HEK293 (cell line): ENCODE measurements at regions not wholly inside any gene's neighbourhood (a gene's known extent, or its start where the extent isn't known, plus 50 kb on each side); places are given as distances from the start of the nearest gene placed in this dataset.
A peak's percentile ranks its signal among the peaks of the same experiment; 100 is the strongest.

Experiments used
- CTCF ChIA-PET: fragments of 350-600 bp; formaldehyde crosslinking; extraction: SDS; loops from one replicate; lab custom pipeline; 2021; ENCODE audit warnings: antibody characterized with exemption; lab: Yijun Ruan, JAX
- POLR2A ChIA-PET: fragments of 300-600 bp; formaldehyde crosslinking; extraction: SDS; loops from one replicate; lab custom pipeline; 2020; ENCODE audit warnings: antibody characterized with exemption, inconsistent platforms; lab: Yijun Ruan, JAX
- H3K27ac ChIP-seq: fragments of 200-500 bp; sonication (Bioruptor generic); 2 replicates; pipeline ENCODE4 v1.5.1; 2014; ENCODE audit warnings: low read depth, low read length, control low read depth, inconsistent platforms; ENCODE audit errors: extremely low read depth
- H3K36me3 ChIP-seq, 2 experiments: fragments of 200-500 bp in 1 of 2; sonication (Bioruptor generic) in 1 of 2; 1 replicate in 1 of 2; 2 replicates in 1 of 2; pipeline ENCODE4 v1.5.1; 2014 to 2017; ENCODE audit warnings: inconsistent platforms in 2 of 2, low read length in 2 of 2; ENCODE audit not compliant: control insufficient read depth in 2 of 2, insufficient read depth in 1 of 2
- H3K4me1 ChIP-seq: fragments of 200-500 bp; sonication (Bioruptor generic); 2 replicates; pipeline ENCODE4 v1.5.1; 2014; ENCODE audit warnings: mild to moderate bottlenecking, low read length, inconsistent platforms; ENCODE audit not compliant: control insufficient read depth, insufficient read depth
- H3K4me3 ChIP-seq: 2 replicates; pipeline ENCODE4 v1.5.1; 2011; ENCODE audit warnings: low read depth, mild to moderate bottlenecking, control low read depth, low read length, moderate library complexity
- H3K9me3 ChIP-seq: fragments of 200-500 bp; sonication (Bioruptor generic); 2 replicates; pipeline ENCODE4 v1.5.1; 2014; ENCODE audit warnings: low read depth, low read length, inconsistent platforms; ENCODE audit not compliant: control insufficient read depth, insufficient read depth
- AEBP2 ChIP-seq: fragments of 450-650 bp; formaldehyde crosslinking; IDR thresholded peaks from 2 replicates; pipeline ENCODE4 v1.5.1; 2016; ENCODE audit warnings: missing biosample characterization, missing genetic modification characterization, borderline replicate concordance
- EGR2 ChIP-seq: fragments of 450-650 bp; formaldehyde crosslinking; IDR thresholded peaks from 2 replicates; pipeline ENCODE4 v1.5.1; 2016; ENCODE audit warnings: low read depth, missing biosample characterization, missing genetic modification characterization
- KLF1 ChIP-seq: fragments of 450-650 bp; formaldehyde crosslinking; IDR thresholded peaks from 2 replicates; pipeline ENCODE4 v1.5.1; 2016; ENCODE audit warnings: missing biosample characterization, missing genetic modification characterization
- OSR2 ChIP-seq: fragments of 450-650 bp; formaldehyde crosslinking; IDR thresholded peaks from 2 replicates; pipeline ENCODE4 v1.5.1; 2016; ENCODE audit warnings: missing biosample characterization, missing genetic modification characterization
- OVOL3 ChIP-seq: fragments of 450-650 bp; formaldehyde crosslinking; IDR thresholded peaks from 2 replicates; pipeline ENCODE4 v1.5.1; 2016; ENCODE audit warnings: missing biosample characterization, missing genetic modification characterization
- SETDB1 ChIP-seq: IDR thresholded peaks from one replicate; pipeline ENCODE4 v1.6.1; 2017; ENCODE audit warnings: mild to moderate bottlenecking, low read length, moderate library complexity, mixed read lengths; ENCODE audit not compliant: insufficient read length
- SP7 ChIP-seq: fragments of 450-650 bp; formaldehyde crosslinking; IDR thresholded peaks from 2 replicates; pipeline ENCODE4 v1.5.1; 2016; ENCODE audit warnings: missing biosample characterization, missing genetic modification characterization
- ZBTB20 ChIP-seq: fragments of 450-650 bp; formaldehyde crosslinking; IDR thresholded peaks from 2 replicates; pipeline ENCODE4 v1.5.1; 2016; ENCODE audit warnings: missing biosample characterization, missing genetic modification characterization
- ZBTB21 ChIP-seq: fragments of 450-650 bp; formaldehyde crosslinking; IDR thresholded peaks from 2 replicates; pipeline ENCODE4 v1.5.1; 2017; ENCODE audit warnings: missing biosample characterization, missing genetic modification characterization
- ZFP37 ChIP-seq: fragments of 450-650 bp; formaldehyde crosslinking; IDR thresholded peaks from 2 replicates; pipeline ENCODE4 v1.5.1; 2016; ENCODE audit warnings: missing biosample characterization, missing genetic modification characterization
- ZNF112 ChIP-seq: fragments of 450-650 bp; formaldehyde crosslinking; IDR thresholded peaks from 2 replicates; pipeline ENCODE4 v1.5.0; 2017; ENCODE audit warnings: missing biosample characterization, missing genetic modification characterization
- ZNF114 ChIP-seq: fragments of 450-650 bp; formaldehyde crosslinking; IDR thresholded peaks from 2 replicates; pipeline ENCODE4 v1.5.0; 2017; ENCODE audit warnings: missing biosample characterization, missing genetic modification characterization
- ZNF132 ChIP-seq: fragments of 450-650 bp; formaldehyde crosslinking; IDR thresholded peaks from 2 replicates; pipeline ENCODE4 v1.5.1; 2017; ENCODE audit warnings: missing biosample characterization, missing genetic modification characterization, borderline replicate concordance
- ZNF221 ChIP-seq: fragments of 450-650 bp; formaldehyde crosslinking; IDR thresholded peaks from 2 replicates; pipeline ENCODE4 v1.5.1; 2017; ENCODE audit warnings: missing biosample characterization, missing genetic modification characterization, borderline replicate concordance
- ZNF223 ChIP-seq: fragments of 450-650 bp; formaldehyde crosslinking; IDR thresholded peaks from 2 replicates; pipeline ENCODE4 v1.5.1; 2016; ENCODE audit warnings: missing biosample characterization, missing genetic modification characterization
- ZNF354C ChIP-seq: fragments of 450-650 bp; formaldehyde crosslinking; IDR thresholded peaks from 2 replicates; pipeline ENCODE4 v1.5.1; 2016; ENCODE audit warnings: missing biosample characterization, missing genetic modification characterization, low read depth, borderline replicate concordance
- ZNF433 ChIP-seq: fragments of 450-650 bp; formaldehyde crosslinking; IDR thresholded peaks from 2 replicates; pipeline ENCODE4 v1.5.1; 2016; ENCODE audit warnings: missing biosample characterization, missing genetic modification characterization, low read depth
- ZNF571 ChIP-seq: fragments of 450-650 bp; formaldehyde crosslinking; IDR thresholded peaks from 2 replicates; pipeline ENCODE4 v1.5.0; 2017; ENCODE audit warnings: missing biosample characterization, missing genetic modification characterization
- ZNF580 ChIP-seq: fragments of 450-650 bp; formaldehyde crosslinking; IDR thresholded peaks from 2 replicates; pipeline ENCODE4 v1.5.1; 2016; ENCODE audit warnings: missing biosample characterization, missing genetic modification characterization
- ZNF629 ChIP-seq: fragments of 450-650 bp; formaldehyde crosslinking; IDR thresholded peaks from 2 replicates; pipeline ENCODE4 v1.5.1; 2017; ENCODE audit warnings: missing biosample characterization, missing genetic modification characterization
- ZNF692 ChIP-seq: fragments of 450-650 bp; formaldehyde crosslinking; IDR thresholded peaks from 2 replicates; pipeline ENCODE4 v1.5.1; 2016; ENCODE audit warnings: missing biosample characterization, missing genetic modification characterization
- ZSCAN4 ChIP-seq: fragments of 450-650 bp; formaldehyde crosslinking; IDR thresholded peaks from 2 replicates; pipeline ENCODE4 v1.5.1; 2017; ENCODE audit warnings: missing biosample characterization, missing genetic modification characterization
- ZXDB ChIP-seq: fragments of 450-650 bp; formaldehyde crosslinking; IDR thresholded peaks from 2 replicates; pipeline ENCODE4 v1.5.1; 2016; ENCODE audit warnings: missing biosample characterization, missing genetic modification characterization

GRCh38 chr11:11735586-11735985, 106.2 kb upstream of the USP47 start:
- TF ChIP-seq SP7 (tag by site-specific recombination) (0 out of 2 replicates have a peak, but pooled peaks have one; percentile 18), ZBTB20 (tag by site-specific recombination) (0 out of 2 replicates have a peak, but pooled peaks have one; percentile 12), ZNF580 (tag by site-specific recombination) (0 out of 2 replicates have a peak, but pooled peaks have one; percentile 11), AEBP2 (tag by site-specific recombination) (no peak)
- POLR2A ChIA-PET, result no interaction called here
- Histone ChIP-seq H3K4me3 (no peak overlapping the region), H3K9me3 (no peaks in the 10 kb centered on the region), H3K4me1 (peaks cover 4% of the 10 kb centered on the region; the same call in 1 of the 2 replicates), H3K27ac (no peak overlapping the region), H3K36me3 (no peaks in the 10 kb centered on the region)
- CTCF ChIA-PET, result interaction anchor here (1.0 kb wide), 1 partner anchor 20 kb away, joined by 3 read pairs; no protein-coding TSS in a partner anchor

GRCh38 chr11:11733246-11733747, 108.5 kb upstream of the USP47 start:
- ChIA-PET CTCF (no interaction called here), POLR2A (no interaction called here)
- Histone ChIP-seq H3K36me3 (no peaks in the 10 kb centered on the region), H3K9me3 (no peaks in the 10 kb centered on the region), H3K4me1 (peaks cover 4% of the 10 kb centered on the region; the same call in 1 of the 2 replicates), H3K27ac (no peak overlapping the region), H3K4me3 (no peak overlapping the region)
- no peak for TF ChIP-seq ZNF114 (tag by site-specific recombination)
- no peak for TF ChIP-seq KLF1 (tag by site-specific recombination)
- TF ChIP-seq ZFP37 (tag by site-specific recombination), result no peak
- no peak for TF ChIP-seq ZNF354C (tag by site-specific recombination)
- no peak for TF ChIP-seq ZSCAN4 (tag by site-specific recombination)
- TF ChIP-seq ZNF692, result no peak
- TF ChIP-seq ZNF132 (tag by site-specific recombination), result no peak
- no peak for TF ChIP-seq ZXDB (tag by site-specific recombination)
- no peak for TF ChIP-seq OVOL3 (tag by site-specific recombination)
- TF ChIP-seq EGR2, result no peak
- no peak for TF ChIP-seq ZNF223 (tag by site-specific recombination)
- no peak for TF ChIP-seq ZBTB21
- TF ChIP-seq ZNF571 (tag by site-specific recombination), result no peak
- TF ChIP-seq ZNF629 (tag by site-specific recombination), result no peak
- no peak for TF ChIP-seq ZNF112 (tag by site-specific recombination)
- no peak for TF ChIP-seq OSR2 (tag by site-specific recombination)
- TF ChIP-seq ZNF433 (tag by site-specific recombination), result no peak
- no peak for TF ChIP-seq ZNF221
- TF ChIP-seq SETDB1, result no peak
